Type B pancreatic cell (in vitro differentiated cells): ENCODE measurements at regions not wholly inside any gene's neighbourhood (a gene's known extent, or its start where the extent isn't known, plus 50 kb on each side); places are given as distances from the start of the nearest gene placed in this dataset.

ENCODE experiments used
- DNase-seq: peaks from one replicate; pipeline ENCODE4 v3.0.0; 2021; ENCODE audit warnings: mixed read lengths; ENCODE audit not compliant: unreplicated experiment; ENCODE audit errors: extremely low spot score
- H3K27ac Mint-ChIP-seq: 2 replicates; pipeline ENCODE4 v1.8.0; 2021; ENCODE audit warnings: mild to moderate bottlenecking, mixed read lengths
- H3K27me3 Mint-ChIP-seq: 2 replicates; pipeline ENCODE4 v1.8.0; 2021; ENCODE audit warnings: mixed read lengths
- H3K36me3 Mint-ChIP-seq: 2 replicates; pipeline ENCODE4 v1.8.0; 2021; ENCODE audit warnings: mixed read lengths
- H3K4me1 Mint-ChIP-seq: one replicate; pipeline ENCODE4 v1.8.0; 2021; ENCODE audit warnings: mixed read lengths; ENCODE audit not compliant: unreplicated experiment
- H3K4me3 Mint-ChIP-seq: 2 replicates; pipeline ENCODE4 v1.8.0; 2021; ENCODE audit warnings: mild to moderate bottlenecking, mixed read lengths
- H3K9me3 Mint-ChIP-seq: 2 replicates; pipeline ENCODE4 v1.8.0; 2021; ENCODE audit warnings: mixed read lengths
- TF ChIP-seq, protein P1 (sequence below): fragments of 200-600 bp; sonication (generic); conservative IDR thresholded peaks from 2 replicates; pipeline ENCODE4 v1.5.0; 2021; ENCODE audit warnings: antibody characterized with exemption, mild to moderate bottlenecking

GRCh38 chr7:109391240-109391639 is 821.6 kb downstream of the DNAJB9 start:
- Mint-ChIP-seq H3K9me3 (no peaks in the 10 kb centered on the region), H3K4me1 (no peaks in the 10 kb centered on the region), H3K36me3 (no peaks in the 10 kb centered on the region), H3K4me3 (no peak overlapping the region), H3K27ac (no peak overlapping the region), H3K27me3 (no peaks in the 10 kb centered on the region)
- TF ChIP-seq, protein P1, sequence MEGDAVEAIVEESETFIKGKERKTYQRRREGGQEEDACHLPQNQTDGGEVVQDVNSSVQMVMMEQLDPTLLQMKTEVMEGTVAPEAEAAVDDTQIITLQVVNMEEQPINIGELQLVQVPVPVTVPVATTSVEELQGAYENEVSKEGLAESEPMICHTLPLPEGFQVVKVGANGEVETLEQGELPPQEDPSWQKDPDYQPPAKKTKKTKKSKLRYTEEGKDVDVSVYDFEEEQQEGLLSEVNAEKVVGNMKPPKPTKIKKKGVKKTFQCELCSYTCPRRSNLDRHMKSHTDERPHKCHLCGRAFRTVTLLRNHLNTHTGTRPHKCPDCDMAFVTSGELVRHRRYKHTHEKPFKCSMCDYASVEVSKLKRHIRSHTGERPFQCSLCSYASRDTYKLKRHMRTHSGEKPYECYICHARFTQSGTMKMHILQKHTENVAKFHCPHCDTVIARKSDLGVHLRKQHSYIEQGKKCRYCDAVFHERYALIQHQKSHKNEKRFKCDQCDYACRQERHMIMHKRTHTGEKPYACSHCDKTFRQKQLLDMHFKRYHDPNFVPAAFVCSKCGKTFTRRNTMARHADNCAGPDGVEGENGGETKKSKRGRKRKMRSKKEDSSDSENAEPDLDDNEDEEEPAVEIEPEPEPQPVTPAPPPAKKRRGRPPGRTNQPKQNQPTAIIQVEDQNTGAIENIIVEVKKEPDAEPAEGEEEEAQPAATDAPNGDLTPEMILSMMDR = no peak
- no peak for DNase-seq

GRCh38 chr7:109402107-109402506 is 832.4 kb downstream of the DNAJB9 start:
- TF ChIP-seq, protein P1 = no peak
- H3K9me3 Mint-ChIP-seq = no peaks in the 10 kb centered on the region
- H3K27me3 Mint-ChIP-seq = no peaks in the 10 kb centered on the region
- H3K4me3 Mint-ChIP-seq = no peak overlapping the region
- no peak for DNase-seq
- no peaks in the 10 kb centered on the region for H3K36me3 Mint-ChIP-seq
- H3K4me1 Mint-ChIP-seq = no peaks in the 10 kb centered on the region
- H3K27ac Mint-ChIP-seq = no peak overlapping the region

DNA sequence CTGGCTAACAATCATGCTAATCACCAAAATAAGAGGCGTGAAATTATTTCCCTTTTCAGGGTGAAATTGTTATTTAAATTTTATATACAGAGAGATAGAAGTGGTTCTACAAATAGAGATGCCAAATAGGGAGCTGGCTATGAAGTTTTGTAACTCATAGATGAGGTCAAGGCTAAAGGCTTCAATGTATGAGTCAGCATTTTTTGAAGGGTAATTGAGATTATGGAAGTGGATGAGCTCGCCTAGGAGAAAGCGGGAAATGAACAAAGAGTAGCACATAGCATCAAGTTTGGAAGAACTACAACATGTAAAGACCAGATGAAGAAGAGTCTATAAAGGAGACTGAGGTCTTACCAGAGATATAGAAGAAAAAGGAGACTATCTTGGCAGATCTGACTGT is 838.1 kb downstream of the DNAJB9 start:
- TF ChIP-seq, protein P1 = no peak
- no peak for DNase-seq
- Mint-ChIP-seq H3K27me3 (no peaks in the 10 kb centered on the region), H3K36me3 (no peaks in the 10 kb centered on the region), H3K4me3 (no peak overlapping the region), H3K4me1 (no peaks in the 10 kb centered on the region), H3K27ac (no peak overlapping the region), H3K9me3 (no peaks in the 10 kb centered on the region)

- Mint-ChIP-seq H3K4me1 (no peaks in the 10 kb centered on the region), H3K9me3 (peaks cover 4% of the 10 kb centered on the region)
Measured at GRCh38 chr7:109437957-109438356, 868.3 kb downstream of the DNAJB9 start.

DNA sequence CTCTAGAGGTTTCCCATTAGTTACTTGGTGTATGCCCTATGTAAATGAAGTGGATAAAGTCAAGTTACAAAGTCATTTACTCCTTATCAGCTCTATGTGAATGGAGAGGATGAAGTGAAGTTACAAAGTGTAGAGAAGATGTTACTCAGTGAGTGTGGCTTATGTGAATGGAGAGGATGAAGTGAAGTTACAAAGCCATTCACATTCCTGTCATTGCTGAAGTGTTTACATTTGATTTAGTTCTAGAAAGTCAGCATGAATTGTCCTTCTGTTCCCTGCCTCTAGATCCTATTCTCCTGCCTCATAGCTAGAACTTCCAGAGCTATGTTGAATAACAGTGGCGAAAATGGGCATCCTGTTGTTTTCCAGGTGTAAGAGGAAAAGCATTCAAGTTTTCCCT is 880.1 kb downstream of the DNAJB9 start:
- TF ChIP-seq, protein P1 = no peak
- H3K9me3 Mint-ChIP-seq = peaks cover 10% of the 10 kb centered on the region
- no peaks in the 10 kb centered on the region for H3K36me3 Mint-ChIP-seq

More at GRCh38 chr7:109437957-109438356, 868.3 kb downstream of the DNAJB9 start:
- no peaks in the 10 kb centered on the region for H3K27me3 Mint-ChIP-seq
- H3K36me3 Mint-ChIP-seq = no peaks in the 10 kb centered on the region
- no peak overlapping the region for H3K4me3 Mint-ChIP-seq
- DNase-seq = no peak
- no peak overlapping the region for H3K27ac Mint-ChIP-seq
- TF ChIP-seq, protein P1 = no peak

DNA sequence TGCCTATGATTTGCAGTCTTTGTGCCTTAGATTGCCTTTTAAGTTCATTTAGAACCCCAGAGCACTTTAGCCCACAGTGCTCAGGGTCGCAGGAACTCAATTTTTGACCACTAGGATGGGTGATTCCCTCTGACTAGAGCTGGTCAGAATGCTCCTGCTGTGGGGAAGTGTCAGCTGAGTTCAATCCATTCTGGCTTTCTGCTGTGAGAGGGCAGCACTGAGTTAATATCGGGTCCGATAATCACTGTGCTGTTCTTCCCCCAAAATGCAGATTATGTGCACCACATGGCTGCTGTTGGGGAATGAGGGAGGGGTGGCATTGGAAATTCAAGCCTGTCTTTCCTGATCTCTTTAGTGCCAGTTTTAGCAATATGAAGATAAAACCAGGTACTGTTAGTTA is 886.4 kb downstream of the DNAJB9 start:
- Mint-ChIP-seq H3K4me1 (no peaks in the 10 kb centered on the region), H3K36me3 (no peaks in the 10 kb centered on the region), H3K27me3 (no peaks in the 10 kb centered on the region), H3K27ac (no peak overlapping the region), H3K9me3 (peaks cover 15% of the 10 kb centered on the region), H3K4me3 (no peak overlapping the region)
- no peak for DNase-seq
- TF ChIP-seq, protein P1 = no peak

More for the DNA sequence above, 880.1 kb downstream of the DNAJB9 start:
- no peak overlapping the region for H3K4me3 Mint-ChIP-seq
- no peaks in the 10 kb centered on the region for H3K27me3 Mint-ChIP-seq
- no peak overlapping the region for H3K27ac Mint-ChIP-seq
- no peak for DNase-seq
- H3K4me1 Mint-ChIP-seq = no peaks in the 10 kb centered on the region
